CD14-positive monocyte (primary cell): ENCODE measurements at regions not wholly inside any gene's neighbourhood (a gene's known extent, or its start where the extent isn't known, plus 50 kb on each side); places are given as distances from the start of the nearest gene placed in this dataset.

Experiments used
- DNase-seq, 3 donors: peaks; one replicate each; pipeline ENCODE4 v3.0.0-alpha.2; 2011 to 2022
- H2AFZ ChIP-seq: 2 replicates; pipeline ENCODE4 v1.6.0; 2012; ENCODE audit warnings: mild to moderate bottlenecking, low read depth, low read length, inconsistent platforms; ENCODE audit not compliant: insufficient read depth, poor library complexity, severe bottlenecking
- H3K27ac ChIP-seq, 2 donors: 1 replicate in 1 of 2; 2 replicates in 1 of 2; pipeline ENCODE4 v1.5.1; 2012 to 2013; ENCODE audit warnings: low read length in 2 of 2, control low read depth in 1 of 2, inconsistent platforms in 1 of 2, low read depth in 1 of 2, mild to moderate bottlenecking in 1 of 2
- H3K27me3 ChIP-seq, 2 donors: one replicate each; pipeline versions ENCODE4 v1.6.0 to v1.6.1; 2011 to 2013; ENCODE audit warnings: low read length in 2 of 2; ENCODE audit not compliant: control insufficient read depth in 2 of 2, insufficient read depth in 2 of 2
- H3K36me3 ChIP-seq, 2 donors: replicated peaks in 1 of 2; 1 replicate in 1 of 2; 2 replicates in 1 of 2; pipeline versions ENCODE4 v1.5.1 to v1.6.1; 2012 to 2013; ENCODE audit warnings: low read length in 2 of 2, control low read depth in 1 of 2, inconsistent platforms in 1 of 2, mild to moderate bottlenecking in 1 of 2; ENCODE audit not compliant: insufficient read depth in 2 of 2, control insufficient read depth in 1 of 2
- H3K4me1 ChIP-seq, 2 donors: 1 replicate in 1 of 2; 2 replicates in 1 of 2; pipeline versions ENCODE4 v1.5.1 to v1.6.1; 2012 to 2013; ENCODE audit warnings: low read length in 2 of 2, control low read depth in 1 of 2, inconsistent platforms in 1 of 2, mild to moderate bottlenecking in 1 of 2, moderate library complexity in 1 of 2; ENCODE audit not compliant: insufficient read depth in 2 of 2, control insufficient read depth in 1 of 2
- H3K4me2 ChIP-seq: replicated peaks from 2 replicates; pipeline ENCODE3; 2012; ENCODE audit warnings: low read length, moderate library complexity, mild to moderate bottlenecking; ENCODE audit not compliant: poor library complexity, severe bottlenecking; ENCODE audit errors: extremely low read depth
- H3K4me3 ChIP-seq, 3 experiments: fragments of 200-600 bp in 1 of 3; sonication (generic) in 1 of 3; replicated peaks in 1 of 3; 1 replicate in 2 of 3; 2 replicates in 1 of 3; pipeline ENCODE4 v1.5.1; 2011 to 2013; ENCODE audit warnings: low read length in 3 of 3, mild to moderate bottlenecking in 3 of 3, control low read depth in 2 of 3, low read depth in 2 of 3, inconsistent platforms in 1 of 3, moderate library complexity in 1 of 3
- H3K79me2 ChIP-seq: 2 replicates; pipeline ENCODE4 v1.6.0; 2012; ENCODE audit warnings: mild to moderate bottlenecking, control low read depth, inconsistent platforms, low read length, moderate library complexity; ENCODE audit not compliant: insufficient read depth
- H3K9ac ChIP-seq: 2 replicates; pipeline ENCODE4 v1.6.0; 2017; ENCODE audit warnings: low read length, mild to moderate bottlenecking; ENCODE audit not compliant: insufficient read depth, poor library complexity, severe bottlenecking
- H3K9me3 ChIP-seq, 2 donors: replicated peaks in 1 of 2; 1 replicate in 1 of 2; 2 replicates in 1 of 2; pipeline versions ENCODE4 v1.5.1 to v1.6.1; 2012 to 2013; ENCODE audit warnings: low read length in 2 of 2, control low read depth in 1 of 2; ENCODE audit not compliant: control insufficient read depth in 1 of 2, insufficient read depth in 1 of 2
- H4K20me1 ChIP-seq: 2 replicates; pipeline ENCODE4 v1.6.0; 2012; ENCODE audit warnings: mild to moderate bottlenecking, low read length, control low read depth, moderate library complexity; ENCODE audit not compliant: insufficient read depth
- H3K27ac Mint-ChIP-seq, 7 donors: one replicate each; pipeline ENCODE4 v1.8.0; 2020; ENCODE audit warnings: mild to moderate bottlenecking in 7 of 7, mixed read lengths in 7 of 7, moderate library complexity in 6 of 7, inconsistent platforms in 2 of 7
- H3K27me3 Mint-ChIP-seq, 3 donors: one replicate each; pipeline ENCODE4 v1.8.0; 2021 to 2022; ENCODE audit warnings: low read depth in 3 of 3, mild to moderate bottlenecking in 3 of 3, mixed read lengths in 3 of 3, moderate library complexity in 3 of 3, inconsistent platforms in 1 of 3
- H3K36me3 Mint-ChIP-seq, 2 donors: one replicate each; pipeline ENCODE4 v1.8.0; 2020; ENCODE audit warnings: mixed read lengths in 2 of 2, inconsistent platforms in 1 of 2, mild to moderate bottlenecking in 1 of 2
- H3K4me1 Mint-ChIP-seq: one replicate; pipeline ENCODE4 v1.8.0; 2020; ENCODE audit warnings: mild to moderate bottlenecking, mixed read lengths
- H3K4me3 Mint-ChIP-seq, 2 donors: one replicate each; pipeline ENCODE4 v1.8.0; 2020; ENCODE audit warnings: mild to moderate bottlenecking in 2 of 2, mixed read lengths in 2 of 2, moderate library complexity in 1 of 2
- H3K9me3 Mint-ChIP-seq, 7 donors: one replicate each; pipeline ENCODE4 v1.8.0; 2020 to 2022; ENCODE audit warnings: mixed read lengths in 7 of 7, mild to moderate bottlenecking in 6 of 7, moderate library complexity in 6 of 7, inconsistent platforms in 2 of 7
- CTCF ChIP-seq: fragments of 200-600 bp; IDR thresholded peaks from one replicate; pipeline ENCODE4 v1.8.0; 2022; ENCODE audit warnings: antibody characterized with exemption, mild to moderate bottlenecking
- WGBS: methylation state at CpG from one replicate; pipeline ENCODE4 v1.1.5; 2013; ENCODE audit warnings: missing lambda C conversion rate; ENCODE audit not compliant: insufficient coverage; 5-methylcytosine and 5-hydroxymethylcytosine counted together
- intact Hi-C, 2 donors: fragments of 100-400 bp; cut with micrococcal nuclease; formaldehyde crosslinking; loops; one replicate each; pipeline versions ENCODE4 v1.15.0 to v1.15.1; 2023

- Mint-ChIP-seq H3K27ac (no peak overlapping the region), H3K27me3 (peaks cover 0 to 2% (median 0%) of the 10 kb centered on the region in 3 donors), H3K4me3 (no peak overlapping the region), H3K36me3 (no peaks in the 10 kb centered on the region), H3K9me3 (peaks cover 0 to 10% (median 4%) of the 10 kb centered on the region in 7 donors), H3K4me1 (no peaks in the 10 kb centered on the region)
- Histone ChIP-seq H3K4me1 (no peaks in the 10 kb centered on the region), H3K4me2 (no peak overlapping the region), H3K27me3 (no peaks in the 10 kb centered on the region), H3K9me3 (peaks cover 0 to 6% of the 10 kb centered on the region in 2 donors), H4K20me1 (no peaks in the 10 kb centered on the region), H3K9ac (no peak overlapping the region), H3K4me3 (no peak overlapping the region), H3K79me2 (no peaks in the 10 kb centered on the region), H3K27ac (no peak overlapping the region), H3K36me3 (no peaks in the 10 kb centered on the region), H2AFZ (no peak overlapping the region)
- no CpG with 5 or more reads among the region's 3 CpGs for WGBS
- no peak for DNase-seq
- no peak for TF ChIP-seq CTCF
- intact Hi-C loops, result no loop called here
Measured at GRCh38 chr11:26942356-26942755, 51.6 kb upstream of the FIBIN start.

- Histone ChIP-seq H3K9ac (no peak overlapping the region), H3K27me3 (no peaks in the 10 kb centered on the region), H3K4me2 (no peak overlapping the region), H3K36me3 (no peaks in the 10 kb centered on the region), H3K4me3 (no peak overlapping the region), H3K27ac (no peak overlapping the region), H2AFZ (no peak overlapping the region), H3K4me1 (no peaks in the 10 kb centered on the region), H3K79me2 (no peaks in the 10 kb centered on the region), H3K9me3 (peaks cover 3 to 6% of the 10 kb centered on the region in 2 donors), H4K20me1 (no peaks in the 10 kb centered on the region)
- Mint-ChIP-seq H3K36me3 (no peaks in the 10 kb centered on the region), H3K27ac (no peak overlapping the region), H3K4me1 (no peaks in the 10 kb centered on the region), H3K27me3 (peaks cover 0 to 2% (median 0%) of the 10 kb centered on the region in 3 donors), H3K4me3 (no peak overlapping the region), H3K9me3 (peaks cover 0 to 11% (median 4%) of the 10 kb centered on the region in 7 donors)
- 87% methylated on average over 2 of the region's 3 CpGs for WGBS
- TF ChIP-seq CTCF, result no peak
- DNase-seq, result no peak
- intact Hi-C loops, result no loop called here
Measured at GRCh38 chr11:26943636-26944035, 50.3 kb upstream of the FIBIN start.
